Retinal pigment epithelial cell (primary cell): ENCODE measurements at regions not wholly inside any gene's neighbourhood (a gene's known extent, or its start where the extent isn't known, plus 50 kb on each side); places are given as distances from the start of the nearest gene placed in this dataset.

Source experiments
- DNase-seq: peaks from one replicate; pipeline ENCODE4 v3.0.0-alpha.2; 2010; ENCODE audit warnings: low read depth
- H3K4me3 ChIP-seq: 2 replicates; pipeline ENCODE4 v1.5.1; 2011; ENCODE audit warnings: mild to moderate bottlenecking, low read length, control low read depth, moderate library complexity
- CTCF ChIP-seq: conservative IDR thresholded peaks from 2 replicates; pipeline ENCODE4 v1.5.1; 2011; ENCODE audit warnings: low read depth, low read length, control low read depth, inconsistent platforms

GRCh38 chr16:74117798-74118197 lies 178.8 kb upstream of the PSMD7 start:
- TF ChIP-seq CTCF: no peak
- H3K4me3 ChIP-seq: no peak overlapping the region
- no peak for DNase-seq

- TF ChIP-seq CTCF: no peak
- H3K4me3 ChIP-seq: no peak overlapping the region
These were observed 183.1 kb upstream of the PSMD7 start for GRCh38 chr16:74113545-74113944.

GRCh38 chr16:74111456-74111982 lies 185.1 kb upstream of the PSMD7 start:
- no peak overlapping the region for H3K4me3 ChIP-seq
- no peak for DNase-seq
- TF ChIP-seq CTCF: no peak

More at GRCh38 chr16:74113545-74113944, 183.1 kb upstream of the PSMD7 start:
- DNase-seq: no peak

GRCh38 chr16:74107795-74108610 lies 188.6 kb upstream of the PSMD7 start:
- no peak for DNase-seq
- TF ChIP-seq CTCF: peak; percentile 50
- H3K4me3 ChIP-seq: no peak overlapping the region

GRCh38 chr16:74104022-74104421 lies 192.6 kb upstream of the PSMD7 start:
- no peak for TF ChIP-seq CTCF
- no peak overlapping the region for H3K4me3 ChIP-seq
- DNase-seq: no peak

GRCh38 chr16:74101379-74102137 lies 195.1 kb upstream of the PSMD7 start:
- TF ChIP-seq CTCF: no peak
- H3K4me3 ChIP-seq: no peak overlapping the region
- no peak for DNase-seq
